HG03060 (cell line): ENCODE measurements at regions not wholly inside any gene's neighbourhood (a gene's known extent, or its start where the extent isn't known, plus 50 kb on each side); places are given as distances from the start of the nearest gene placed in this dataset.

ENCODE experiments used
- ATAC-seq: cut with Tn5 transposase; IDR thresholded peaks from one replicate; pipeline ENCODE4 v1.9.1; 2021; ENCODE audit warnings: low read depth, moderate number of reproducible peaks; ENCODE audit not compliant: unreplicated experiment

DNA sequence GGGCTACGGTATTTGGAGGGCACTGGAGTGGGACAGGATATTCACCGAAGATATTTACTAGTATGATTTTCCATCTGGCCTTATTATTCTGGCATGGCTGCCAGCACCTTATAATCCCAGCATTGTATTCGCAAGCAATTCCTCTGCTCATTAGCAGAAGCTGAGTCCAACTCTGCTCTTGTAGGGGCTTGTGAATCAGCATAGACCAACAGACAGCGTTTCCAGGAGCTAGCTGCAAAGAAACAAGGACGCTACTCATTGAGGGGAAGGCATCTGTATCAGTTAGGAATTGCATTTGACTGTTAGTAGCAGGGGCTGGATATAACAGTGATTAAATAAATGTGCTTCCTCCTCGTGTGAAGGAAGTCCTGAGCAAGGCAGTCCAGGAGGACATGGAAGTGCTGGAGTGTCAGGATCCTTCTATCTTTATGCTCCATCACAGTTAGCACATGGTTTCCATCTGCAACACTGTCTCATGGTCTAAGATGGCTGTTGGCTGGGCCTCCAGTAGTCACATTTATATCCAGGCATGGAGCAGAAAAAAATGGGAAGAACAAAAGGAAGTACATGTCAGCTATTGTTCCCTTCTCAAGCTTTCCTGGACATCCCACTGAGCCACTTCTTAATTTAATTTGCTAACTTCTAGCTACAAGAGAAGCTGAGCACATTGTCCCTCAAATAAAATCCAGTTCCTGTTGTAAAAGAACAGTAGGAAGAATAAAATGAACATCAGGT lies 214.1 kb downstream of the C1D start:
- ATAC-seq = no peak

DNA sequence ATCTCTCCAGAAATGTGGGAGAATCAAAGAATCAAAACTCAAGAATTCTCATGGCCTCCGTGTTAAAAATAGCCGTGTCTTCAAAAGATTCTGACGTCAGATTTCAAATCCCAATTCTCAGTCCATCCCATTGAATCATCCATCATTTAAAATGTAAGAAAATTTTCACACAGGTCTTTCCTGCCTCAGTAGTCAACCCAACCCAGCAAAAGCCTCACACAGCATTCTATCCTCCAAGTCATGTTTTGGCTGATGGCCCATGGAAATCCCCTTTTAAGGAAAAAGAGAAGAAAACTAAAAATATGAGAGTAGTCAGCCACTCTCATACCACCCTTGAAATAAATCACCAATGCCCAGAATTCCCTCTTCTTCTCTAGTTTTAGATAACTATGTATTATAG lies 211.8 kb downstream of the C1D start:
- no peak for ATAC-seq

DNA sequence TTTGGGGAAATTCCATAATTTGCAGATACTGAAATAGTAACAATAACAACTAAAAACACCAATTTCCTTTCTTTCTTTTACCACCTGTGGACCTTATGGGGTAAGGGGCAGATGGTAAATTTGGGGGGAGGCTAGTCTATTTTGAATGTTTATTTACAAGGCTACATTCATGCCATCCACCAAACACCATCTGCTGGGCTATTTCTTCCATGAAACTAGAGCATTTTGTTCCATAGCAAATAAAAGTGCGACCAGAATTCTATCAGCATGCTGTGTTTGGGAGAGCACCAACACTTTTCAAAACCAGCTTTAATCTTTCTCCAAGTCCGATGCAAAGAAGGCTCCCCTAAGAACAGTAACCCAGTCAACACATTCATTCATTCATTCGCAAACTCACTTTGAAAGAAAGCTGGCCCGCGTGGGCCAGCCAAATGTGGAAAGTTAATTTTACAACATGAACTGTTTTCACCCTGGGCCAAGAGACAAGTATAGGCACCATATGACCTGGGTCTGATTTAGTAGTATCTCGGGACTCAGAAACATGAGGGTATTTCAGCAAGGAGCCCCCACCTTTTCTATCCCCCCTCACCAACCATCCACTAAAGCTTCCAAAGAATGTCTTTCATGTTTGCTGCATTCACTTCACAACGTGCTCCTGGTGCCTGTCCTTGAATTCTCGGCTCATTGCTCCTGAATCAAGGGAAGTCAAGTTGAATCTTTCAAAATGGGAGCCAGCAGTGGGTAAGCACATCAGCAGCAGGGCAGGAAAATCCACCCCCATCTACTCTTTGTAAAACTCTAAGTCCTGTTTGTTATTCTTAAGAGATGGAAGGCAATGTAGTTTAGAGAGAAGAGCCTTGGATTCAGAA lies 210.6 kb downstream of the C1D start:
- ATAC-seq = no peak

DNA sequence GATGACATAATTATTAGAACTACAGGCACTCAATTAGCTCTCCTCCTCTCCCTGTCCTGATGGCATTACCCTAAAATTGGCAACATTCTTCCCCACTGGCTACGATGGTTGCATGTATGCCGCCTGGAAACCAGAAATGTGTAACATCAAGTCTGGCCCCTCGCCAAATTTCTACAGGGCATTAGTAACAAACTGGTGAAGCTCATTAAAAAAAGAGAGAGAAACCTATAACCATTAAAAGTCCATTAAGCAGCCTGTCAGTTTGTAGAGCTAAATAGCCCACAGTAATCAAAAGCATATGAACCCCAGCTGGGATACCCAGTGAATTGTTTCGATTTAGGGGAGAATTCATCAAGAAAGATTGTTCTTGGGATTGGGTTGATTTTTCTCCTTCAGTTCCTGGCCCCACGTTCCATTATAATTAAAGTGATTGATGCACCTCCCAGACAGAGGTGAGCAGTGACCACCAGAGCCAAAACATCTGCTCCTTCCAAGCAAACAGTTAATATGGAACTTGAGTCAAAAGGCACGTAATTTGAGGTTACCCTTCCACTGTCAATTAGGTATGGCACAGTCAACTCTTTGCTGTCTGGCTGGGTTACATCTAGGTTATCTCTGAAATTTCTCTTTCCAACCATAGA lies 208.6 kb downstream of the C1D start:
- ATAC-seq = no peak

DNA sequence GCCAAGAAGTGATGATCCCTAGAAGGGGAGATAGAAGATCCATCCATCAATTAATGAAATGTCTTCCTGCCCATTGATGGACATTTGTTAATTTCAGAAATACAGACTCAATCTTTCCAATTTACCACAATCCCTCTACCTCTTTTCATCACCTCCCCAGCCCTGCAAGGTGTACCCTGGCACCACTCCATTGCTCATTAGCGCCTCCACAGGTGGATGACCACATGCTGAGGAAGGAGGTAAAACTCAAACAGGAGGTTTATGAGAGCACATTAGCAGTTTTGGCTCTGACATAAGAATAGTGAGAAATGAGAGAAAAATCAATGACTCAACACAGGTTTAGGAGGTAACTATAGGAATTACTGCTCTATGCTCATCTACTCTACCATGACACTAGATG lies 208.0 kb downstream of the C1D start:
- ATAC-seq = no peak

DNA sequence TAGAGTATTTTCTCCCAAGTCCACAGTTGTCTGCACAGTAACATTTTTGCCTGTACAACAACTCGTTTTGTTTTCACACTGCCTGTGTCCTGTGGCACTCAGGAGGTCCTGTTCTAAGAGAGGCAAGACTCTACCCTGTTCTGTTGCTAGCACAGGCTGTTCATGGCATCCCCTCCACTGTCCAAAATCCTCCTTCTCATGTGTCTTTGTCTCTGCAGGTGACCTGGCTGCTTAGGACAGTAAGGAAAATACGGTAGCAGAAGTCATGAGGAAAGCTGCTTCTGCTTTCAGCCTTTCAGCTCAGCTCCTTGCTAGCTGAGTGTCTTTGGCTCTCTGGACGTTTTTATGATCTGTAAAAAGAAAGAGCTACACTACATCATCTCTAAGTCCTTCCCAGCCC lies 205.9 kb downstream of the C1D start:
- ATAC-seq = no peak

DNA sequence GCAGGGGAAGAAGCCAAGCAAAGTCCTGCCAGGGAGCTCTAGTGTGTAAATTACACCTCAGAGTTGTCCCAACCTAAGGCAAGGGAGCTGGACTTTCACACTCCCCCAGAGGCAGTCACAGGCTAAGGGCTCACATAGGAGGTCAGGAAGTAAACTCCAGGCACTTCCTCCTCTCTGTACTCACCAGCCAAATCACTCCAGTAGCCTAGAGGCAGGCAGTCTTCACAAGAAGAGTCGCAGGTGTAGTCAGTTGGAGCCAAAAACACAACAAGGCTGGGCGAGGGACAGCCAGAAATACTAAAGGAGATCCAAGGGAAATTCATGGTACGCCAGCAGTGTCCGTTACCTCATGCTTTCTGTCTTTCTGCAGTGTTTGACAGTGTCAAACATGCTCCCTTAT lies 205.0 kb downstream of the C1D start:
- ATAC-seq = no peak

DNA sequence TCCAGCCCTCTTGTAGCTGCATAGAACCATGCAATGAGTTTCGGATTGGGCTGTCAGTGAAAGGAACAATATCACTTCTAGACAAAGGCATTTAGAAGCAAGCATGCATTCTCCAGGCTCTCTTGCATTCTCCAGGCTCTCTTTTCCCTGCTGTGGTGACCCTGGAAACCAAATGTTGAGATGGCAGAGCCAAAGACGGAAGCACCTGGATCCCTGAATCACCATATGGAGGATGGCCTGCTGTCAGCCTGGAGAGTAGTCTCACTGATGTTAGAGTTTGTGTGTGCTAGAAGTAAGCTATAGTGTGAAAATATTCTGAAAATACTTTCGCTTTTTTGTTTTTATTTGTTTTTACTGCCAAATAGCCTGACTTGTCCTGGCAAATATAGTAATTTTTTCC lies 203.9 kb downstream of the C1D start:
- ATAC-seq = no peak

DNA sequence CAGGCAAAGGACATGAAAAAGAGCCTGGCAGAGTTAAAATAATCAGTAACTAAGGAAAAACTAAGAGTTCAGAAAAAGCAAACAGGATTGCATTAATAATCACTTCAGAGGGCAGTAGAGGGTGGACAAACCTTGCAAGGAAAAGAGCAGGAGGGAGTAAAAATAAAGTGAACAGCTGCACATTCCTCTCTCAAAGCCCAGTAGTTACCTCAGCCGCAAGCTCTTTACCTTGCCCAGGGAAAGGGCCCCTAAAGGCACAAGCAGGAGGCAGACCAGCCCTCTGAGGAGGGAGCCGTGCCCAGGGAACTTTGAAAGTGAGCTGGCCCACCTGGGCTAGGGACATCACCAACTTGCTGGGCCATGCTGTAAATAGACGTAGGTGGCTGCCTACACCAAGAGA lies 196.9 kb downstream of the C1D start:
- ATAC-seq = no peak

DNA sequence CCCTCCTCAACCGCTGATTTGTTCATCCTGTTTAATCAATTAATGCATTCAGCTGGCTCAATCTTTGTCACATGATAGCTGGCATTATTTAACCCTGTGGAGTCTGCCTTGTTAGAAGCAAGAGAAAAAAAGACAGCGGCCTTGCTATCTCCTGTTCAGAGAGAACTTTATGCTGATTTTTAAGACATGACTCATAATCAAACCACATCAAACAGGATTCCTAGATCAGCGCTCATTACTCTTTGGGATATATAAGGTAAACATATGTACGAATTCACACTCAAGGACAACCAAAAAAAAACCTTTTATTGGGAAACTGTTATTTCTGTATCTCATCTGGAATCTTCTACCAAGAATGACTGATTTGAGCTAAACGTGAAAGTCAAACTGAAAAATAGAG lies 195.1 kb downstream of the C1D start:
- ATAC-seq = no peak

DNA sequence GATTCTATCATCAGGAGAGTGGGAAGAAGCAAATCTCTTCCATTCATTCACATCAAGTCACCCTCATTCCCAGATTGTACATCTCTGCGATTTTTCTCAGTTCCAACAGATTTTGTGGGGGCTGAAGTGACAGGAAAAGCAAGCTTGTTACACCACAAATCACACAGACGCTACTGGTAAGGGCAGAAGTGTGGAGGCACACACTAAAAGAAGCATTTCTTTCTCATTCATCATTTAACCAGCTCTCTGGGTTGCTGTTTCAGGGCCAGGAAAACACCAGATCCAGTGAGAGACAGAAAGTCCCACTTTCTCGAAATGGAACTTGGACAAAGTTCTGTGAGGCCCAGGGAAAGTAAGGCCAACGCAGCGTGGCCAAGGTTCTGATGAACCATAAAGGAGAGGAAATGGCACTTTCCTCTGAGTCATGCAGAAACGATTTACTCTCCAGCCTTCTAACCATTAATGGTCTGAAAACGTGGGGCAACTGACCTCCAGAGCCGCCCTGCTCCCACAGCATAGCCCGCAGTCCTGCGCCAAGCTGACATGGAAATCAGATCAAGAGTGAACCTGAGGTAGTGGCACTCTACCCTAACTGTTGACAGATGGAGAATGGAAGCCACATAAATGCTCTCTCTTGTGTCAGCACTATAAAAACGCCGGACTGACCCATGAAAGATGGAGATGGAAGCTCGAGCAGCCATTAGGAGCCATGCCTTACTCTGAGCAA lies 191.0 kb downstream of the C1D start:
- no peak for ATAC-seq

DNA sequence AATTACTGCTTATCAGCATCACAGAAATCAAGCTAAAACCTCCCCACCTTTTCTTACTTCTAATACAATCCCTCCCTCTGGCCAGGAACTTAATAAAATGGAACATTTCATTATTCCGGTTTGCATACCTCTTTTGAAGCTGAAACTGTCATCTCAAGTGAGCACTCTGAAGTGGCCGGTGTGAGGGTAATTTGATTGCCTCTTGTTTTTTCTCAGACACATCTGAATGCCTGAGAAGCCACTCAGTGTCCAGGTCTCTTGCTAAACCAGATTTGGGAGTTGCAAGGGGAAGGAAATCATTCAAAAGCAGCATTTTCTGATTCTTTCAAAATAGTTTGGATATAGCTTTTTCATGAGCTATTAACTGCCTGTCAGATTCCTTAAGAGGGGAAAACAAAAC lies 190.3 kb downstream of the C1D start:
- no peak for ATAC-seq

DNA sequence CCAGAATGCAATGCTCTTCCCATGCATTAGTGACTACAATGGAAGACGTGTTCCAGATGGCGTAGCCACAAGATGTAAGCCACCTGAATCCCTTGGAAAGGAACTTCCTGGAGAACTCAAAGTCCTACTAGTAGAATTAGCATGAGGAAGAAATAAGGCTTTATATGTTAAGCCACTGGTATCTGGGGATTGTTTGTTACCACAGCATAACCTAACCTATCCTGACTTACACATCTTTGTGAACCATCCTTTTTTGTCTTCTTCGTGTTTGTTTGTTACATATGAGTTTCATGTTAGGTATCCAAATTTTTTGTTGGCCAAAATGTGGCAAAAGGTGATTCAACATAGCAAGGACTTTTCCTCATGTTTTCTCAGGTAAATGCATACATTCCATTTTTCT lies 188.9 kb downstream of the C1D start:
- ATAC-seq = no peak

DNA sequence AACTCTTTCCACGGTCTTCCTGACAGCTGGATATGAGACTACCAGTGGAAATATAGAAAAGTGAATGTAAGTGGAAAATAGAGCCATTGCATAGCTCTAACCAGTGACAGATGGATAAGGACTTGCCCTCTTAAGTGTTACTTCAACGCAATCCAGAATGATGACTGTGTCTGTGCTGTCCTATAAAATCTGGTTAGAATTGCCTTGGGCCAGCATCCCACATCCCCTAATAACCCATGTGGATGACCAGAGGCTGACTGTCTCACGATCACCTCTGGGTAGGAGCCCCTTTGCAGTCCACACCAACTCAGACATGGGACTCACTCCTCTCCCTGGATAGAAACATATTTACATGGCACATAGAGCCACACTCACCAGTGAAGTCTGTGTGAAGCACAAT lies 186.6 kb downstream of the C1D start:
- no peak for ATAC-seq

DNA sequence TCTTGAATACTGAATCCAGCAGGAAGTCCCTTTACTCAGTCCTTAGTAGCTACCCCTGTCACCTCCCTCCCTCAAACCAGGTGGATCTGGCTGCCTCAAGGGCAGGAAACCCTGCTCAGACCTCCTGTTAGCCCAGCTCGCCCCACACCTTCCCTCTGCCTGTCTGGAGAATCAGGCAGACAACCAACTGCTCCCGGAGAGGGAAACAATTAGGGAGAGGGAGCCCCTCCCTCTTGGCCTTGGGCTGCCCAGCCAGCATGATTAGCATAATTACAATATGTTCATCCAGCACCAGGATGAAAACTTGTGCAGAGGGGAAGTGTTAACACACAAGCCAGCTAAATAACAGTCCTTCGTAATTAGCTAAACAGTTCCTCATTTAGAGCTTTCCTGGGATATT lies 185.5 kb downstream of the C1D start:
- no peak for ATAC-seq

DNA sequence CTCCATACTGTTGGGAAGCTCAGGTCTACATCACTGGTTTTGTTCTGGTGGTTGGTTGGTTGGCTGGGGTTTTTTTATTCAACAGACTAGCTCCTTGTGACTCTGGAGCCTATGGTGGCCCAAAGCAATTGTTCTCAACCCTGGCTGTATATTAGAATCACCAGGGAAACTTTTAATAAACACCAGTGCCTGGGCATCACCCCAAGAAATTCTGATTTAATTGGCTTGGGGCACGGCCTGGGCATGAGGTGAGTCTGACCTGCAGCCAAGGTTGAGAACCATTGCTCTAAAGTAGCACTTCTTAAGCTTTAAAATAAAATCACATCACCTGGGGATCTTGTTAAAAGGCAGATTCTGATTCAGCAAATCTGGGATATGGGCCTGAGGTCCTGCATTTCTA lies 184.1 kb downstream of the C1D start:
- ATAC-seq = no peak

DNA sequence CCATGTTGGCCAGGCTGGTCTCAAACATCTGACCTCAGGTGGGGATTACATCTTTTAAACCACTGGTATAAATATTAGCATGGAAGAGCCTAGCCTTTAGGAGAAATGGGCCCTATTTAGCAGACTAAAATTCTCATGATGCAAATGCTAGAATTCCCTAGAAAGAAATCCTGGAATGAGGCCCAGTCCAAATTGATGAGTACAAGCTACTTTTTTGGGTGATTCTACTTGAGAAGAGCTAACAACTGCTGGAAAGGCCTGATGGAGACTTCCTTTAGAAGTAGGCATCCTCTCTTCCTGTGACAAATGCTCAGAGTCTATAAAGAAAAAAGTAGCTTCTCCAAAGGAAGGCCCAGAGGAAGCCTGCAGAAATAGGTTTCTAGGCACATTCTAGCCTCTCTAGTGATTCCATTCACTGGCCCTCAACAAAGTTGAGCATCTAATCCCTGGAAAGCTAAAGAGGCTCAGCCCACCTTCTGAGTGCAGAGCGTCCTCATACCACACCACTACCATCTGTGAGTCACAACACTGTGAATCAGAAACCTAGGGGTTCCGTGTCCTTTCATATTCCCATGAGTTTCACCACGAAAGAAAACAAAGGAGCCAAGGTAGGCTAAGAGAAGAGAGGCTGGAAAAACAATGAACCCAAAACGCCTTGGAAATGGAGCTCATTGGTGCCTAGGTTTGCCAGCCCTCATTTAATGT lies 183.1 kb downstream of the C1D start:
- ATAC-seq = no peak

DNA sequence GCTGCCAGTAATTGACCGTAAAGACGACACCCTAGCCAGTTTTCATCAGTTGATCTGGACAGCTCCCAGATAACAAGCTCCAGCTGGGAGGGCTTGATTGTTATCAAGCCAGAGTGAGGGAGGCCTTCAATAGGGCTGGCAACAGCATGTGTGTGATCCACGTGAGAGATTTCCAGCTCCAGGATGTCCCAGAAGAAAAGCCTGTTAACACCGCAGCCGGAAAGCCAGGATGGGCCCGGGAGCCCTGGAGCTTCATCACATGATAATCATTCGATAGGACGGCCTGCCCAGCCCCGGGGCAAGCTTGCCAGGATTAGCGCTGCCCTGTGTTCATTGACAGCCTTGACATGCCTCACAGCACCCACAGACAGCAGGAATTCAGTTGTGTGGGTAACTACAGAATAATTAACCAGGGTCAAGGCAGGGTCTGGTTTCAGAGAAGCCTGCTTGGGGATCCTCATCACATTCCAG lies 182.5 kb downstream of the C1D start:
- no peak for ATAC-seq

DNA sequence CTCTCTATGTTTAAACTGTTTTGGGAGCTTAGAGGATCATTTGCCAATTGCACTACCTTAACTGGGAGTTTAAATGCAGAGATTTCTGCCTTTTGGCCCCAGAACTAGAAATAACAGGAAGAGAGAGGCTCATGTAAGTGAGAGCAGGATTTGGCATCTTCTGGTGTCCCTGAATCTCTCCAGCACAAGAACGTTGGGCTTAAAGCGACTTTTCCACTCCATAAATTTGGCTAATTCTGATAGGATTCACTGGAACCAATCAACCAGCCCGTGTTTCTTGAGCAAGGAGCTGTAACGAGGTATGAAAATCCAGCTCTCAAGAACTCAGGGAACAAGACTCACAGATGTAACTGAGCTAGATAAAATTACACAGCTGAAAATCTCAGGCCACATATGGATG lies 181.0 kb downstream of the C1D start:
- no peak for ATAC-seq
